ENCODE measurements at regions not wholly inside any gene's neighbourhood (a gene's known extent, or its start where the extent isn't known, plus 50 kb on each side); places are given as distances from the start of the nearest gene placed in this dataset.

DNA sequence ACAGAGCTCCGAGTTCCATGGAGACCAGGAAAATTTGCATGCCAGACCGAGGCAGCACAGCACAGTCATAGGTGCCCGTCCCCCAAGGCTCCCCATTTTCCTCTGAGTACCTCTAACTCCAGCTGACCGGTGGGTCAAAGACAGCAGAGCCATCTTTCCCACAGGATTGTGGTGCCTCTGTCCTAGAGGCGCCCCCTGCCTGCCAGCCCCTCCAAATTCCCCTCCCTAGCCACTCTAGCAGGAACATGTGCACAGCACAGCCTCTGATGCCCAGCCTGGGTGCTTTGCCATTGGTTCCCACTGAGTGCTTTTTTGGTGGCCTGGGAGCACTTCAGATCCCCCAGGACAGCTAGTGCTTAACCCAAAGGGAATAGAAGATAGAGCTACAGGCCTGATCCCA, 368.5 kb upstream of the PABPC5 start:
- 20% methylated on average over 1 of the region's 5 CpGs; no CpG with 5 or more reads in 1 of the 2 experiments for WGBS, 2 experiments (ENCODE audit: extremely low coverage in 2 of 2, insufficient read length in 1 of 2)
- Histone ChIP-seq H3K4ac (ENCODE audit: low read depth, low read length) (no peak overlapping the region), H3K27me3 (ENCODE audit: control insufficient read depth, insufficient read depth, low read length) (no peaks in the 10 kb centered on the region), H4K91ac (ENCODE audit: insufficient read depth, low read depth, low read length) (no peak overlapping the region), H3K9me1 (ENCODE audit: insufficient read depth, low read length) (no peaks in the 10 kb centered on the region), H2BK120ac (ENCODE audit: low read depth, low read length) (no peak overlapping the region), H4K20me1 (ENCODE audit: insufficient read depth, low read length) (no peaks in the 10 kb centered on the region), H3K4me1 (ENCODE audit: control insufficient read depth, insufficient read depth, low read length) (no peaks in the 10 kb centered on the region), H2AK5ac (ENCODE audit: low read depth, low read length) (no peak overlapping the region), H4K8ac (ENCODE audit: low read depth in 2 of 2, low read length in 2 of 2) (no peak overlapping the region), H3K56ac (ENCODE audit: extremely low read depth, insufficient read depth, low read length) (no peak overlapping the region), H2BK20ac (ENCODE audit: low read depth, low read length) (no peak overlapping the region), H4K5ac (ENCODE audit: low read depth, low read length) (no peak overlapping the region), H2BK15ac (ENCODE audit: low read depth, low read length) (no peak overlapping the region), H3K18ac (ENCODE audit: low read depth, low read length) (no peak overlapping the region), H2AK9ac (replicated peaks; ENCODE audit: low read depth, low read length, poor library complexity) (no peak overlapping the region), H3K4me2 (ENCODE audit: low read depth, low read length) (no peak overlapping the region), H2BK5ac (ENCODE audit: low read depth, low read length, poor library complexity, severe bottlenecking) (no peak overlapping the region), H3K36me3 (ENCODE audit: control insufficient read depth, insufficient read depth, low read length) (no peaks in the 10 kb centered on the region), H3K9me3 (ENCODE audit: control insufficient read depth, insufficient read depth, low read length) (no peaks in the 10 kb centered on the region; the same call in 1 of the 2 replicates), H3K79me1 (ENCODE audit: low read depth in 1 of 2, low read length in 2 of 2) (no peaks in the 10 kb centered on the region), H3K4me3 (ENCODE audit: insufficient read depth, low read depth, low read length) (no peak overlapping the region), H3K14ac (replicated peaks; ENCODE audit: low read depth, low read length) (no peak overlapping the region), H3K23ac (ENCODE audit: low read depth, low read length) (no peak overlapping the region), H3K9ac (ENCODE audit: low read depth, low read length) (no peak overlapping the region), H2AFZ (replicated peaks; ENCODE audit: low read length, poor library complexity) (no peak overlapping the region), H3K27ac (ENCODE audit: insufficient read depth, low read length) (no peak overlapping the region)
- CTCF ChIA-PET: no interaction called here
- TF ChIP-seq, protein P1, sequence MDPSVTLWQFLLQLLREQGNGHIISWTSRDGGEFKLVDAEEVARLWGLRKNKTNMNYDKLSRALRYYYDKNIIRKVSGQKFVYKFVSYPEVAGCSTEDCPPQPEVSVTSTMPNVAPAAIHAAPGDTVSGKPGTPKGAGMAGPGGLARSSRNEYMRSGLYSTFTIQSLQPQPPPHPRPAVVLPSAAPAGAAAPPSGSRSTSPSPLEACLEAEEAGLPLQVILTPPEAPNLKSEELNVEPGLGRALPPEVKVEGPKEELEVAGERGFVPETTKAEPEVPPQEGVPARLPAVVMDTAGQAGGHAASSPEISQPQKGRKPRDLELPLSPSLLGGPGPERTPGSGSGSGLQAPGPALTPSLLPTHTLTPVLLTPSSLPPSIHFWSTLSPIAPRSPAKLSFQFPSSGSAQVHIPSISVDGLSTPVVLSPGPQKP (IDR thresholded peaks at IDR 0.05; ENCODE audit: borderline replicate concordance, low read depth, low read length): no peak
- TF ChIP-seq BHLHE40 (IDR thresholded peaks at IDR 0.05; ENCODE audit: low read depth, low read length) (no peak), RAD21 (IDR thresholded peaks at IDR 0.05; ENCODE audit: low read length) (no peak), RCOR1 (IDR thresholded peaks at IDR 0.05; ENCODE audit: insufficient replicate concordance, low read length) (no peak), CEBPB (IDR thresholded peaks at IDR 0.05; ENCODE audit: low read depth, low read length) (no peak), RFX5 (IDR thresholded peaks at IDR 0.05; ENCODE audit: low read depth, low read length) (no peak)
- BruUV-seq (replicated peaks): no TSS peak
- POLR2A ChIA-PET (ENCODE audit: unreplicated experiment): no interaction called here
- DNase-seq (no peak), ATAC-seq (ENCODE audit: low read depth) (no peak)
- dilution Hi-C loops (cut with HindIII; ENCODE audit: low sequenced_read_pairs, unreplicated experiment): no loop called here
- intact Hi-C loops (cut with micrococcal nuclease): no loop called here
- in situ Hi-C loops (cut with MboI; ENCODE audit: low sequenced_read_pairs): no loop called here
